GM19467 (cell line): ENCODE measurements at regions not wholly inside any gene's neighbourhood (a gene's known extent, or its start where the extent isn't known, plus 50 kb on each side); places are given as distances from the start of the nearest gene placed in this dataset.
"Not testable (repeated sequence)": the region's sequence is repeated elsewhere in the genome, so short reads cannot be mapped to it uniquely, and the experiment has no call there.

ENCODE experiments used
- ATAC-seq: cut with Tn5 transposase; IDR thresholded peaks from one replicate; pipeline ENCODE4 v1.9.1; 2021; ENCODE audit warnings: mild to moderate bottlenecking, moderate library complexity; ENCODE audit not compliant: unreplicated experiment

- no peak for ATAC-seq
Measured at GRCh38 chr10:2392145-2392812, 655.0 kb upstream of the ADARB2 start.

GRCh38 chr10:2387672-2388071 is 650.3 kb upstream of the ADARB2 start:
- ATAC-seq, result no peak

GRCh38 chr10:2387261-2387660 is 649.9 kb upstream of the ADARB2 start:
- no peak for ATAC-seq

- ATAC-seq, result no peak
Measured at GRCh38 chr10:2380218-2380617, 642.9 kb upstream of the ADARB2 start.

GRCh38 chr10:2367083-2367482 is 629.8 kb upstream of the ADARB2 start:
- no peak for ATAC-seq

GRCh38 chr10:2366264-2366931 is 629.1 kb upstream of the ADARB2 start:
- ATAC-seq, result no peak

GRCh38 chr10:2362331-2362730 is 625.0 kb upstream of the ADARB2 start:
- ATAC-seq, result no peak

GRCh38 chr10:2358586-2358985 is 621.3 kb upstream of the ADARB2 start:
- ATAC-seq, result no peak

- no peak for ATAC-seq
Measured at GRCh38 chr10:2356670-2357069, 619.3 kb upstream of the ADARB2 start.

- no peak for ATAC-seq
Measured at GRCh38 chr10:2351566-2351965, 614.2 kb upstream of the ADARB2 start.

- no peak for ATAC-seq
Measured at GRCh38 chr10:2342206-2342605, 604.9 kb upstream of the ADARB2 start.

GRCh38 chr10:2340831-2341647 is 603.7 kb upstream of the ADARB2 start:
- ATAC-seq, result no peak

- no peak for ATAC-seq
Measured at GRCh38 chr10:2335626-2336025, 598.3 kb upstream of the ADARB2 start.

- no peak for ATAC-seq
Measured at GRCh38 chr10:2334575-2334974, 597.2 kb upstream of the ADARB2 start.

- ATAC-seq, result no peak
Measured at GRCh38 chr10:2329082-2329481, 591.8 kb upstream of the ADARB2 start.

GRCh38 chr10:2326411-2326810 is 589.1 kb upstream of the ADARB2 start:
- no peak for ATAC-seq

GRCh38 chr10:2315045-2315485 is 577.7 kb upstream of the ADARB2 start:
- not testable (repeated sequence) for ATAC-seq

GRCh38 chr10:2306081-2306480 is 568.8 kb upstream of the ADARB2 start:
- no peak for ATAC-seq

- no peak for ATAC-seq
Measured at GRCh38 chr10:2303169-2303568, 565.8 kb upstream of the ADARB2 start.

- ATAC-seq, result no peak
Measured at GRCh38 chr10:2301227-2301626, 563.9 kb upstream of the ADARB2 start.

- no peak for ATAC-seq
Measured at GRCh38 chr10:2300231-2300630, 562.9 kb upstream of the ADARB2 start.
